ENCODE measurements at regions not wholly inside any gene's neighbourhood (a gene's known extent, or its start where the extent isn't known, plus 50 kb on each side); places are given as distances from the start of the nearest gene placed in this dataset.

GRCh38 chr11:92576315-92576714, 351.7 kb downstream of the FAT3 start:
- TF ChIP-seq EZH2 (IDR thresholded peaks at IDR 0.05; ENCODE audit: insufficient read depth, poor library complexity, severe bottlenecking) (no peak), EZH2phosphoT487 (IDR thresholded peaks at IDR 0.05; ENCODE audit: insufficient read depth, low read depth) (no peak)

GRCh38 chr11:92580908-92581307, 356.3 kb downstream of the FAT3 start:
- H3K4me1 ChIP-seq (ENCODE audit: insufficient read depth) = no peaks in the 10 kb centered on the region
- no peaks in the 10 kb centered on the region for H3K9me3 ChIP-seq (ENCODE audit: low read depth)
- no peak for DNase-seq
- H3K27me3 ChIP-seq (replicated peaks; ENCODE audit: insufficient read depth) = no peaks in the 10 kb centered on the region; the same call in 1 of the 2 replicates
- TF ChIP-seq EZH2 (IDR thresholded peaks at IDR 0.05; ENCODE audit: insufficient read depth, poor library complexity, severe bottlenecking) = no peak
- TF ChIP-seq EZH2phosphoT487 (IDR thresholded peaks at IDR 0.05; ENCODE audit: insufficient read depth, low read depth) = no peak
- H3K27ac ChIP-seq = no peak overlapping the region
- whole genome bisulfite sequencing, 2 experiments (ENCODE audit: low coverage in 1 of 2, low lambda C conversion rate in 2 of 2, missing lambda C conversion rate in 2 of 2) = 0 to 12% methylated on average over 1 of the region's 1 CpG
- no peaks in the 10 kb centered on the region for H4K20me1 ChIP-seq (ENCODE audit: insufficient read depth)
- H3F3A ChIP-seq (ENCODE audit: insufficient read depth) = no peaks in the 10 kb centered on the region
- no peak overlapping the region for H3K9ac ChIP-seq
- no peak overlapping the region for H3K4me3 ChIP-seq
- no peaks in the 10 kb centered on the region for H3K79me2 ChIP-seq (ENCODE audit: insufficient read depth)
- H3K36me3 ChIP-seq (ENCODE audit: low read depth) = no peaks in the 10 kb centered on the region
- H2AFZ ChIP-seq = no peak overlapping the region
- H3K9me2 ChIP-seq (ENCODE audit: insufficient read depth) = no peaks in the 10 kb centered on the region
- H3K4me2 ChIP-seq (ENCODE audit: unreplicated experiment) = no peak overlapping the region
- in situ Hi-C loops (cut with MboI) = no loop called here

More at GRCh38 chr11:92576315-92576714, 351.7 kb downstream of the FAT3 start:
- Histone ChIP-seq H3K9me2 (ENCODE audit: insufficient read depth) (no peaks in the 10 kb centered on the region), H3K4me2 (ENCODE audit: unreplicated experiment) (no peak overlapping the region), H3K9me3 (ENCODE audit: low read depth) (no peaks in the 10 kb centered on the region), H4K20me1 (ENCODE audit: insufficient read depth) (no peaks in the 10 kb centered on the region), H2AFZ (no peak overlapping the region), H3K4me3 (no peak overlapping the region), H3K27ac (no peak overlapping the region), H3K36me3 (ENCODE audit: low read depth) (no peaks in the 10 kb centered on the region), H3K79me2 (ENCODE audit: insufficient read depth) (no peaks in the 10 kb centered on the region), H3K27me3 (replicated peaks; ENCODE audit: insufficient read depth) (no peaks in the 10 kb centered on the region), H3K9ac (no peak overlapping the region), H3K4me1 (ENCODE audit: insufficient read depth) (no peaks in the 10 kb centered on the region), H3F3A (ENCODE audit: insufficient read depth) (no peaks in the 10 kb centered on the region)
- in situ Hi-C loops (cut with MboI) = no loop called here
- DNase-seq = no peak
- WGBS, 2 experiments (ENCODE audit: low coverage in 1 of 2, low lambda C conversion rate in 2 of 2, missing lambda C conversion rate in 2 of 2) = 29 to 32% methylated on average over 3 of the region's 3 CpGs

GRCh38 chr11:92588393-92588792, 363.8 kb downstream of the FAT3 start:
- in situ Hi-C loops (cut with MboI) = no loop called here
- TF ChIP-seq EZH2phosphoT487 (IDR thresholded peaks at IDR 0.05; ENCODE audit: insufficient read depth, low read depth) = no peak
- TF ChIP-seq EZH2 (IDR thresholded peaks at IDR 0.05; ENCODE audit: insufficient read depth, poor library complexity, severe bottlenecking) = no peak
- no peak overlapping the region for H3K4me3 ChIP-seq

GRCh38 chr11:92589512-92589911, 364.9 kb downstream of the FAT3 start:
- TF ChIP-seq EZH2phosphoT487 (IDR thresholded peaks at IDR 0.05; ENCODE audit: insufficient read depth, low read depth) (no peak), EZH2 (IDR thresholded peaks at IDR 0.05; ENCODE audit: insufficient read depth, poor library complexity, severe bottlenecking) (no peak)
- in situ Hi-C loops (cut with MboI) = no loop called here
- Histone ChIP-seq H2AFZ (no peak overlapping the region), H3K4me1 (ENCODE audit: insufficient read depth) (no peaks in the 10 kb centered on the region), H3K9ac (no peak overlapping the region), H3K36me3 (ENCODE audit: low read depth) (no peaks in the 10 kb centered on the region), H4K20me1 (ENCODE audit: insufficient read depth) (no peaks in the 10 kb centered on the region), H3K27me3 (replicated peaks; ENCODE audit: insufficient read depth) (no peaks in the 10 kb centered on the region; the same call in 1 of the 2 replicates), H3K9me2 (ENCODE audit: insufficient read depth) (no peaks in the 10 kb centered on the region), H3K9me3 (ENCODE audit: low read depth) (no peaks in the 10 kb centered on the region), H3K4me2 (ENCODE audit: unreplicated experiment) (no peak overlapping the region), H3F3A (ENCODE audit: insufficient read depth) (no peaks in the 10 kb centered on the region), H3K27ac (no peak overlapping the region), H3K4me3 (no peak overlapping the region), H3K79me2 (ENCODE audit: insufficient read depth) (no peaks in the 10 kb centered on the region)
- no peak for DNase-seq
- WGBS, 2 experiments (ENCODE audit: low coverage in 1 of 2, low lambda C conversion rate in 2 of 2, missing lambda C conversion rate in 2 of 2) = 61 to 62% methylated on average over 3 of the region's 3 CpGs

More at GRCh38 chr11:92588393-92588792, 363.8 kb downstream of the FAT3 start:
- Histone ChIP-seq H3K9ac (no peak overlapping the region), H3K4me1 (ENCODE audit: insufficient read depth) (no peaks in the 10 kb centered on the region), H3K79me2 (ENCODE audit: insufficient read depth) (no peaks in the 10 kb centered on the region), H4K20me1 (ENCODE audit: insufficient read depth) (no peaks in the 10 kb centered on the region), H3K9me3 (ENCODE audit: low read depth) (no peaks in the 10 kb centered on the region), H3K36me3 (ENCODE audit: low read depth) (no peaks in the 10 kb centered on the region), H2AFZ (no peak overlapping the region), H3K27me3 (replicated peaks; ENCODE audit: insufficient read depth) (no peaks in the 10 kb centered on the region; the same call in 1 of the 2 replicates), H3K4me2 (ENCODE audit: unreplicated experiment) (no peak overlapping the region), H3K9me2 (ENCODE audit: insufficient read depth) (no peaks in the 10 kb centered on the region), H3K27ac (no peak overlapping the region), H3F3A (ENCODE audit: insufficient read depth) (no peaks in the 10 kb centered on the region)
- no peak for DNase-seq

- Histone ChIP-seq H3K9me3 (ENCODE audit: low read depth) (no peaks in the 10 kb centered on the region), H3K4me2 (ENCODE audit: unreplicated experiment) (no peak overlapping the region), H3K9me2 (ENCODE audit: insufficient read depth) (no peaks in the 10 kb centered on the region), H3K79me2 (ENCODE audit: insufficient read depth) (no peaks in the 10 kb centered on the region), H3K9ac (no peak overlapping the region), H2AFZ (no peak overlapping the region), H3K4me3 (no peak overlapping the region), H4K20me1 (ENCODE audit: insufficient read depth) (no peaks in the 10 kb centered on the region), H3F3A (ENCODE audit: insufficient read depth) (no peaks in the 10 kb centered on the region), H3K36me3 (ENCODE audit: low read depth) (no peaks in the 10 kb centered on the region), H3K27ac (no peak overlapping the region), H3K4me1 (ENCODE audit: insufficient read depth) (no peaks in the 10 kb centered on the region), H3K27me3 (replicated peaks; ENCODE audit: insufficient read depth) (no peaks in the 10 kb centered on the region)
- DNase-seq = no peak
- no peak for TF ChIP-seq EZH2 (IDR thresholded peaks at IDR 0.05; ENCODE audit: insufficient read depth, poor library complexity, severe bottlenecking)
- no peak for TF ChIP-seq EZH2phosphoT487 (IDR thresholded peaks at IDR 0.05; ENCODE audit: insufficient read depth, low read depth)
- in situ Hi-C loops (cut with MboI) = no loop called here
- WGBS, 2 experiments (ENCODE audit: low coverage in 1 of 2, low lambda C conversion rate in 2 of 2, missing lambda C conversion rate in 2 of 2) = 23 to 28% methylated on average over 2 of the region's 2 CpGs
These were observed 366.9 kb downstream of the FAT3 start for GRCh38 chr11:92591521-92591920.

All from GM23248 (cell line).